Fibroblast of skin of scalp (primary cell): ENCODE measurements at regions not wholly inside any gene's neighbourhood (a gene's known extent, or its start where the extent isn't known, plus 50 kb on each side); places are given as distances from the start of the nearest gene placed in this dataset.
A peak's percentile ranks its signal among the peaks of the same experiment; 100 is the strongest.

Experiments
- DNase-seq: peaks from one replicate; pipeline ENCODE4 v3.0.0-alpha.2; 2013

DNA sequence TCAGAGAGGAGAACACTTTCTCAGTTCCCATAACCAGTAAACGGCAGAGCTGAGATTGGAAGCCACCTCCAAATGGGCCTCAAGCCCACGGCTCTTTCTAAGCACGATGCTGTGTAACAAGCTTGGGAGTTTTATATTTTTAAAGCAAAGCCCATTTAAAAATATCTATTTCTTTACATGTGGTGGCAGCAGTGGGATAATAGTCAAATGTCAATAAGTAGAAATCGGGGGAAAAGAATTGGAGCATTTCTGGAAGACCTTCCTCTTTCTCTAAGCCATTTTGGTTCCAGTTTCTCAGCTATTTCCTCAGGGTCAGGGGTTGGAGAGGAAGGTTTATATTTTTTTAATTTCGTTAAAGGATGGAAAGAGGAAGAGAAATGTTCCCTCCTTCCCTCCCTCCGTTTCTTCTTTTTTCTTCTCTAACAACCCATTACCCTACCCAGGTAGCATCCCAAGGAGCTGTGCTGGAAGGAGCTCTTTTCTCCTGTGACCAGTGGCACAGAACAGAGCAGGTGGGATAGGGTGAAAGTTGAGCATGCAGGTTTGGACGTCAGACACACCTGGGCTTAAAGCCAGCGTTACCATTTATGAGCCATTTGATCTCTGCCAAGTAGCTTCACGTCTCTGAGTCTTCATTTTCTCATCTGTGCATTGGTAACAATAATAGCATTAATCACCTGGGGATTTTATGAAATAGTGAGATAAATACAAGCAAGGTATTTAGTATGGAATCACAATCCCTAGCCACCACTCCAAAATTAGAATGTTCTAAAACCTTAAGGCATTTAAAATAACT is 515.7 kb downstream of the RPS24 start:
- DNase-seq, result no peak

DNA sequence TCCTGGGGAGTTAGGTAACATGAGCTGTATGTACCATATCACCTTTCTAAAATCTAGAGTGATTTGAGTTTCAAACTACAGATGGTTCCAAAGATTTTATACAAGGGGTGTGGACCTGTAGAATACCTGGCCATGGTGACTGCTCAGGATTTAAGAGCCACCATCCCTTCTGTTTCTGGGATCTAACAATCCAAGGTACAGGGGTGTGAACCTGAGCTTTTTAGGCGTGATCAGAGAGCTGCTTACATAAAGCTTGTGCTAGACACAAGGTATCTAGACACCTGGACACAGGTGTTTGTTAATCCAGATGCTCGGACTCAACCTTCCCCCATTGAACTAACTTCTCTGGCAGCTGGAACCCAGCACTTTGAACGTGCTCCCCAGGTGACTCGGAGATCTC is 516.4 kb downstream of the RPS24 start:
- DNase-seq, result no peak

DNA sequence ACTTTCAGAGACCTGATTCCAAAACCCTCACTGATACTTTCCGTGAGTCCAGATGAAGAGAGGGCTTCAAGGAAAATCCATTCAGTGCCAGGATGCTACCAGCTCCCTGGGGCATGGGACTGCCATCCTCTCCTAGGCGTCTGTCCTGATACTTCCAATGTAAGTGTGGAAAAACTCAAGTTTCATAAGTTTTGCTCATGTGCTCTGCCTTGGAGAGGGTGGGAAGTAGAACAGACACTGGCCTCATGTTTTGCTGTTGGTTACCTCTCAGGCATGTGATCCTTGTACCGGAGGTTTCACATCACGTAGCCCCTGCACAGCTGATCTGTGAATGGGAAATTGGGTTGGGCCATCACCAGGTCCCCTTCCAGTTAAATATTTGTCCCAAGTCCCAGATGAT is 517.1 kb downstream of the RPS24 start:
- DNase-seq, result no peak

DNA sequence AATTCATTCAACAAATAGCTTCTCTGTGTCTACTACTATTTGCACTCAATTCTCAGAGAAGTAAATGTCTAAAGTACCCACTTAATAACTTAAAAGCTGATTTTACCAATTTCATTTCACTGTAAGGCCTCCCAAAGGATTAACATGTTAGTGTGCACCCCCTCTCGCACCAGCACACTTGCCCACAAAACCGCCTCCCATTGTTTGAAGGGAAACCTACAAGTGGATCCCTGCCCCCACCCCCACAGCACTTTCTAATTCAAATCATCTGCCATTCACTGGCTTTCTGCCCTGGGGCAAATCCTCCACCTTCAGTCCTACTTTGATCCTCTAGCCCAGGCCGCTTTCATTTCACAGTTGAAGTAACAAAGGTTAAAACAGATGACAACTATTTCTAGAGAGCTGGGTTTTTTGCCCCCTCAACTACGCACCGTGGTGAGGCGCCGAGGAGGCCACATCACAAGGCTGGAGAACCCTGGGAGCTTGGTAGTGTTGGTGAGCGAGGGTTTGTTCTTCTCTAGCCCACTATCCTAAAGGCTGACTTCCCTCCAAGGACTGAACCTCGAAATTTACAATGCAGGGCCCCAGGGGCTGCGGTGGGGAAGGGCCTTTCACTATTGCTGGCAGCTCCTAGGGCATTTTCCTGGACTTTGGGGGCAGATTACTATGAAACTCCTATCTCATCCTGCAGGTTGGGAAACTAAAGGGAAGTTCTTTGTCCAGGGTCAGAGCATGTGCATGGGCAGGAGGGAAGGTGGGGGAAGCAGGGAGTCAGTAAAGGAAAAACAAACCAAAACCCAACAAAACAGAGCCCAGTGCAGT is 517.4 kb upstream of the ZMIZ1 start:
- DNase-seq, result no peak

DNA sequence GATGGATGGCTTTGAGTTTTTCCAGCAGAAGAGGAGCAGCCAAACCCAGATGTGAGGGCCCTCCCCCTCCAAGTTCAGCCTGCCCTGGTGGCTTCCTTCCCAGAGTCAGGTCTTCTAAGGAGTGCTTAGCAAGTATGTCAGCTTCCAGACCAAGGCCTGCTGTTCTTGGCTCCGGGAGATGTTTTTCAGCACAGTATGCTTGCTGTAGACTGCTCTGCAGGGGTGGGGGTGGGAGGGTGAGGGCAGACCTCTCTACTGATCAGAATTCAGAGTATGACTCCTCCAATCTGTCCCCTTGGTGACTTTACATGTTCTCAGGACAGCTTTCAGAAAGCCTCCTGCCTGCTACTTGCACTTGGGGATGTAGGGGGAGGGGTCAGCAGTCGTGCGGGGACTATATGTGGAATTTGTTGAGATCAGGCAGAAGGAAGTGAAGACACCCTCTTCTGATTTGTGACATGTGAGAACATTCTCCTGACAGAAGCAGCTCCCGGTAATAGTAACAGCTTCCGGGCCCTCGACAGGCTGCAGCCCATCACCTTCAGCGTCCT is 516.4 kb upstream of the ZMIZ1 start:
- peak; percentile 88 for DNase-seq

DNA sequence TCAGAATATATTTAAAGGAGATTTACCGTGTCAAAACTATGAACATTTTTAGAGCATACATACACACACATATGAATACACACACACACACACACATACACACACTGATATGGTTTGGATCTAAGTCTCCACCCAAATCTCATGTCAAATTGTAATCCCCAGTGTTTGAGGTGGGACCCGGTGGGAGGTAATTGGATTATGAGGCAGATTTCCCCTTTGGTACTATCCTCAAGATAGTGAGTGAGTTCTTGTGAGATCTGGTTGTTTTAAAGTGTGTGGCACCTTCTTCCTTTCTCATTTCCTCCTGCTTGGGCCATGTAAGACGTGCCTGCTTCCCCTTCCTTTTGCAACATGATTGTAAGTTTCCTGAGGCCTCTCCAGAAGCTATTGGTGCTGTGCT is 515.0 kb upstream of the ZMIZ1 start:
- no peak for DNase-seq

DNA sequence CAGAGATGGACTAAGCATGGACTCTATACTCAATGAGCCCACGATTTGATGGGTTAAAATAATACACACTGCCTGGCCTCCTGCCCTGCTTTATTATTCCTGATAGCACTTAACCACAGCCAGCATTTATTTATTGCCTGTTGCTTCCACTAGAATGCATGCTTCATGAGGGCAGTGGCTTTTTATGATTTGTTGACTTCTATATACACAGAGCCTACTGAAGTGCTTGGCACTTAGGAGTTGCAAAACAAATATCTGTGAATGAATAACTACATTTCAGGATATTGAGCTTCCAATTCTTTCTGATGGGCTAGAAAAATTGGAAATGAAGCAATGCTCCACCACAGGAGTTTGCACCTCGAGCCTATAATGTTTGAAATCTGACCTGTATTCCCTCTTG is 513.6 kb upstream of the ZMIZ1 start:
- no peak for DNase-seq

DNA sequence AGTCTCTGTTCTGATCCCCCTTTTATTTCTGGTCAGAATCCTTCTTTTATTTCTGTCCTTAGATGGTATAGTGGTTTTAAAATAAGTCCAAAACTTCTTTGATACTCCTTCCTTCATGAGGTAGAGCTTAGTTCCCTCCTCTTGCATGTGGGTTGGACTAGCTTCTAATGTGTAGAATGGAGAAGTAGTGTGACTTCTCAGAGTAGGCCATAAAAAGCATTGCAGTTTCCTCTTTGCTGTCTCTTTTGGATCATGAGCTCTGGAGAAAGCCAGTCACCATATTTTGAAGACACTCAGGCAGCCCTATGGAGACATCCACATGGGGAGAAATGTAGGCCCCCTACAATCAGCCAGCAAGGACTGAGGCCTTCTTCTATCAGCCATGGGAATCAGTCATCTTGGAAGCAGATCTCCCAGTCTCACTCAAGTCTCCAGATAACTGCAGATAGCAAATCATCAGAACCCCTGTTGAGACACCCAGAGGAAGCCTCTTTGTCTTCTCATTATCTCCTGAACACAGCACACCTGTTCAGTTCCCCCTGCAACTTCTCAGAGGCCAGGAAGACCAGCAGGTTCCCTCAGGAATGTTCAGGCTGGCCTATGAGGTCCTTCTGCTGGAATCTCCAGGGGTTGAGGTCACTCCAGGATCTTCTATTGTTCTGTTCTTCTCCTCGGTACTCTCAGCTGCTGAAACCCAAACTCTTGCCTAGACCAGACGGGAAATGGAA is 511.9 kb upstream of the ZMIZ1 start:
- DNase-seq, result no peak

DNA sequence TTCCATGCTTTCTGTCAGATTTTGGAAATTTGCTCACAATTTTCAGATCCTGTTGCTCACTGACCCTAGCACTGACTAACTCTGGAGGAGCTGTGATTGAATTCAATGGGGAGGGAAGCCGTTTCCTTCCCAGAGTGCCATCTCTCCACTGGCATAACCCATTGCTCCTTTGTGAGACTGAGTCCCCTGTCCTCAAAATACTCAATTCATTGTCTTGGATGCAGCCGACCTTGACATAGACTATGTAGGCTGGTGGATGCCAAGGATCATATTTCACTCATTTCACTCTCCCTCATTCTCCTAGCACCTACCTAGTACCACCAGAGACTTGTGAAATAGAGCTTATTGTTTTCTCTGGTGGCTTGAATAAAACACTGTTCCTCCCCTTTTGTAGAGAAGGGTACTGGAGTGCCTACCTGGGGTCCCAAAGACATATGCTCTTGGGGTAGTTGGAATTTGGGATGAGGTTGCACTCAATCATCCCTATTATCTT is 511.3 kb upstream of the ZMIZ1 start:
- DNase-seq, result no peak

DNA sequence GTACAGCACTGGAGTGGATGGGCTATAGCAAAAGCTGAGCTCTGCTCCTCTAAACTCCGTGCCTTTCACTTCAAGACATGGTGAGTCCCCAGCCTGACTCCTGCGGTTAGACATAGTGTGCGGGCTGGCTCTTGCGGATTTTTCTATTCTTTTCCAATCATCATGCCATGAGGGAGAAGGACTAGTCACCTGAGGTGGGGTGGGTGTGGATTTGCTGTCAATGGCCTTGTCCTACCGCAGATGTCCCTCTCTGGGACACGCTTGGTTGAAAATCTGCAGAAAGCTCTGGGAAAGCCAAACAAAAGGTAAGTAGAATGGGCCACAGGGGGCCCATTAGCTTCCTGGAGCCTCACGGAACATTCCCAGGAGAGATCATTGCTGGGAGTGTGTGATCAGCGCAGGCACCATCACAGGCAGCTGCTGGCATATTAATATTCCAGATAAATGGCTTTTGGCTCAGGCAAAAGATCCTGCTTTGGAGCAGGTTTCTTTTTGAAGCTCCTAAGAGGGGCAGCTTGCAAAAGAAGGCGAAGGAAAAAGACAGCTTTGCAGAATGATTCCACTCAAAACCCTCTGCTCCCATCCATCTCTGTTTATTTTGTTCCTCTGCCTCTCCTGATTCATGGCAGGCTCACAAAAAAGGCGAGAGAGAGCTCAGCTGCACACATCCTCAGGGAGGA is 509.0 kb upstream of the ZMIZ1 start:
- DNase-seq, result no peak

DNA sequence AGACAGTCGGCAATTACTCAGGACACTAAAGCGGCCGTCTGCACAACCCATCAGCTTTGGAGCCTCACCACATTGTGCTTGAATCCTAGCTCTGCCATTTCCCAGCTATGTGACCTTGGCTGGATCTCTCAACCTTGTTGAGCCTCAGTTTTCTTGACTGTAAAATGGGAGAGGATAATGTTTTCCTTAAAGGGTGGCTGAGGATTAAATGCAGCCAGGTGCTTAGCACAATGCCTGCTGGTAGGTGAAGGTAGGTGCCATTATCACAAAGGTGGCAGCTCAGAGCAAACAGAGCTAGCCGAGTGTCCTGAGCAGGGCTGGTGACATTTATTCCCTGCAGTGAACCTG is 508.5 kb upstream of the ZMIZ1 start:
- DNase-seq, result no peak

DNA sequence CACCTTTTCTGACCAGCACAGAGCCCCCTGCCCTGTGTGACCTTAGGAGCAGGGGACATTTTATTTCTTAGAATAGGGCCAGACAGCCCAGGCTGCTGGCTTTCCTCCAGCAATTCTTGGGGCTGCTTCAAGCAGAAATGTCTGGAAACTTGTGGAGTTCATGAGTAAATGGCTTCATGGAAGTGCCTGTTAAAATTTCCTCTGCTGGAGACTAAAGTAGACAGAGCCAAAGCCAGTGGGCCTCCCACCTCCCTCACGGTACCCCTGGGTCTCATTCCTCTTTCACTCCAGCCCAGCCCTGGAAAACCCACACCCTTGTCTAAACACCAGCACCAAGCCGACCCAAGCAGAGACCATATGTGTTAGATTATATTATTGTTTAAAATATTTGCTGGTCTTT is 505.5 kb upstream of the ZMIZ1 start:
- peak; percentile 56 for DNase-seq

DNA sequence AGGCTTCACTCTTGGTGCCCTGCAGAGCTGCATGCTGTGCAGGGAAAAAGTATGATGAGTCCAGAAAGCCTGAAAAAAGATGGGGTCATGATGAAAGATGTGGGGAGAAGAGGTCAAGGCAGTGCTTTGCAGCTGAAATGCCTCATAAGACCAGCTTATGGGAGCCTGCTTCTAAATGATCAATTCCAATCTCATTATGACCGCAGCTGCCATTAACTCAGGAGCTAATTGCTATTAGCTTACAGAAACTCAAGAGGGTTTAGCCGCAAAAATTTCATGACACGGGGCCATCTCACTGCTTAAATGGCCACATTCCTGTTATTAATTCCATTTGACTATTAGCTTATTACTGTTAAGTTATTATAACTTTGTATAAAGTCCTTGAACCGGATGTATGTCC is 502.9 kb upstream of the ZMIZ1 start:
- DNase-seq, result no peak

DNA sequence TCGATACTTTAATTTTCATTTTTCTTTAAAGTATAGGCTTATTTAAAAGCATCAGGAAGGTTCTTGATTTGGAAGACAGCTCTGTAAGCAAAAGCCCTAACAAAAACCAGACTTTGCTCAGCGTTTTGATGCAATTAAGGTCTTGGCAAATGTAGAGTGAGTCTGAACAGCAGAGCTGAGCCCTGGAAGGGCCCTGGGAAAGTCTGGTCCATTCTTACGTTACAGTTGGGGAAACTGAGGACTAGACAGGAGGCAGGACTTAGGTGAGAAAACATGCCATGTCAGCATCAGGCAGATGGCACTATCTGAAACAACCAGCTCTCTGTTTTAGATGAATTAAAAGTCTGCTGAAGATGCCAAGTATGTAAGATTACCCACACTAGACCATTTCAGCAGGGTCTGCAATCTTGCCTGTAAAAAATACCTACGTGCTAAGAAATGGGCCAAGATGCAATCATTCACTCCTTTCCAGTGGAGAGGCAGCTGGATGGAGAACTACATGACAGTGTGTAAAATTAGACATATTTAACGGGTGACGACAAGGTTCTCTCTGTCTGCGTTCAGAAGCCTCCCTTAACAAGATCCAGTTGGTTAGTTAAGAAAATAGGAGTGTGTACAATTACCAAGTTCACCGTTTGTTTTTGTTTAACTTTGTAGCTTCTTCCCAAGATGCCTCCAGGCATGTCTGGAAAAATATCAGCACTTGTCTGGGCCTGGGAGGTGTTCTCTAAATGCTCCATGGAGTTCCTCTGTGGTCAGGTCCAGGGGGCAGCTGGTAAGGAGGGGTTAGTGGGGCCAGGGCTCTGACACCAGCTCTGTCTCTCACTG is 502.3 kb upstream of the ZMIZ1 start:
- DNase-seq, result peak; percentile 58

DNA sequence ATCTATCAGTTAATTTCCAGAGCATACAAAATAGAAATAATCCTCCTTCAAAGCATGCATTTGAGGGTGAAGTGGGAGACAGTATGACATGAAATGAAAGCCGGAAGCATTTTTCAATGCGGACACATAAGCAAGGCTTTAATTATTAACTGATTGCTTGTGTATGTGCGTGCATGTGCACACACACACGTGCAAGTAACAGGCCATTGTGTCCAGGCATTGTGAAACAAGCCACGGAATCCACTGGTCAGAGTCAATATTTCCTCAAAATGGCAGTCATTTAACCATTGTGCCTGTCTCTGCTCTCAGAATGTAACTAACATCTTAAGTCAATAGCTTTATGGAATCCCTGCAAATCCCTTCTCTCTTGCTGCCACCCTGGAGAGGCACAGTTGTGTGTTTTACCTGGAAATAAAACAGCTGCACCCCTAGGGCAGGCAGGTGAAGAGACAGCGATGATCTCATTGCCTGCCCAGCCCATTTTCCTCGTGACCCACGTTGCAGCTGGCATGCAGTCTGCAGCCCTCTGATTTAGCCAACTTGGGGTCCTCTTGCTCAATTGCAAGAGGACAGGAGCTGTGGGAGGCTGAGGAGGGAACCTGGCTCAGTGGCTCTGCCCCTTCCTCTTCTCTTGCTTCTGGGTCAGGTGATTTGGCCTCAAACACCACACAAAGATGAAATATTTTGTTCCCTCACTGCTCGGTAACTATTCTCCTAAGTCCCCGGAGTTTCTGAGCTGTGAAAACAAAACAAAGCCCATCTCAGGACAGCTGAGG is 500.9 kb upstream of the ZMIZ1 start:
- no peak for DNase-seq

DNA sequence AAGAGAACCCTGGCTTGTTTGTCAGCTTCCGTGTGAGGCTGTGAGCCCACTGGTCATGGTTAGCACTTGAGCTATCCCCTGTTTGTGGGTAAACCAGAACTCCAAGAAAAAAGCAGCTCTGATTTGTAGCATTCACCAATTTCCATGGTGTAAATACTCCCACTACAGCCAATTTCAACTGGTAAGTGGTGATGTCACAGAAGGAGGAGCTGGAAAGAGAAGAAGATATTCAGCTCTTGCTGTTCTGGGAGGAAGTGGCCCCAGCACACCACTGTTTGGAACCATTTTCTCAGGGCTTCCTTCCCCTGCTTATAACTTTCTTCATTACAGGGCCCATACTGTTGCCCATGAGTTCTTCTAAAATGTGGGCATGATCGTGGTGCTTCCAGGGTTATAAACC is 500.1 kb upstream of the ZMIZ1 start:
- no peak for DNase-seq

DNA sequence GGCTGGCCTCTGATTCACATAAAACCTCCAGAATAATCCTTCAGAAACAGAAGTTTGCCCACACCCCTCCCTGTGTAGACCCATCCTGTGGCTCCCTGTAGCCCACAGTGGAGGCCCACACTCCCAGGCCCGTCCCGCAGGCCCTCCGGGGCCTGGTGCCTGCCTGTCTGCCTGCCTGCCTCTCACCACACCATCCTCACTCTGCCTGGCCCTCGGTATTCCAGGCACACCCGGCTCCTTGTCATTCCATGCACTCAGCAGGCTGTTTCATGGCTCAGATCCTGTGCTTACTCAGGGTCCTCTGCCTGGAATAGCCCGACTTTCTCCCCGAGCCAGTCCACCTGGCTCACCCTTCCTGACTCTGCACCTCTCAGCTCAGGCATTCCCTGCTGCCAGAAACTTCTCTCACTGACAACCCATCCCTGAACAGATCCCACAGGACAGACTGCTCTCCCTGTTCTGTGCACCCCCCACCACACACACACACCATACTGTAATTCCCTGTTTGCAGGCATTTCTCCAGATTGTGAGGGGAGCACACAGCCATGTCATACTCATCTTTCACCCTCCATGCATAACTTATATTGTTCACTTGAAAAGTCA is 498.0 kb upstream of the ZMIZ1 start:
- DNase-seq, result no peak

DNA sequence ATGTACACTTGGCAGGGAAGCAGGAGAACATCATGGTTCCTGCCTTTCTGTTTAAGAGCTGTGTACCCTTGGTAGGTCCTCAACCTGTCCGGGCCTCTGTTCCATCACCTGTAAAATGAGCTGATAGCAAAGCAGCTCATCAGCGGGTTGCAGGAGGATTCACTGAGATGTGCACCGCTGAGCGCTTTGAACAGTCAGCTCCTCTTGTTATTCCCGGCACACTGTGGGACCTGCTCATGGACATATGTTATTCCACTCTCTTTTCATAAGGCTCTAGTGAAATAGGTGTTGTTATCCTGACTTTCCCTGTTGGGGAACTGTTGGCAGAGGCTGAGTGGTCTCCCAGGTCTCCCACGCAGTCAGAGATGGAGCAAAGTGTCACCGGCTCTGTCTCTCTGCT is 497.5 kb upstream of the ZMIZ1 start:
- DNase-seq, result no peak

DNA sequence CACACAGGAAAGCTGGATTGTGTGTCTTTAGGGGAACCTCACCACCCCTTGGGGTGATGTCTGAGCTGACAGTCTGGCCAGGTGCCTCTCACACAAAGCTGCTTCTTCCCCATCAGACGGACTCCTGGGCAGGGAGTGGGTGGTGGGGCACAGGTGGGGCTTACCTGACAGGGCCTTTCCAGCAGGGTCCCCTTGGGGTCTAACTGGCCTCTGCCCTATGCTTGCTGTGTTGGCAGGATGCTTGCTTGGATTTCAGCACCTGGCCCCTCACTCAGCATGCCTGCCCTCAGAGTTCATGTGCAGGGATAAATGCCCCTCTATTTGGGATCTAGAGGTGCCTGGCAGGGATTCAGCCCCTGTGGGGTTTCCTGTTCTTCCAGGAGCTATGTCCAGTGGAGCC is 496.9 kb upstream of the ZMIZ1 start:
- DNase-seq, result no peak

DNA sequence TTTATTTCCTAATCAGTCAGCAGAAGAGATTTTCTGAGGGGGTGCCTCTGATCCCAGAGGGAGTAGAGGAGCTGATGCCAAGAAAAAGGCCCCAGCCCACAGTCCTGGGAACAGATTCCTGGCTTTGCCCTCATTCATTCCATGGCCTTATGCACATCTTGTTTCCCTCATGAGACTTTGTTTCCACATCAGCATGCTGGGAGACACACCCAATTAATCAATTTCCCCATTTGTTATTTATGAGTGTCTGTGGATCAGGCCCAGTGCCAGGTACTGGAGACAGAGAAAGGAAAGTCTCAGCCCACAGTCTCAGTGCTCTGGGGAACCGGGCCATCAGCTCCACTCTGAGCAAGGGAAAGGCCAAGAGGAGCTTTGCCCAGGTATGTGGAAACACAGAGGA is 496.2 kb upstream of the ZMIZ1 start:
- DNase-seq, result peak; percentile 23
